Left renal pelvis (tissue), 4 donors: ENCODE measurements at regions not wholly inside any gene's neighbourhood (a gene's known extent, or its start where the extent isn't known, plus 50 kb on each side); places are given as distances from the start of the nearest gene placed in this dataset.

Experiments
- DNase-seq, 4 donors: peaks; one replicate each; pipeline ENCODE4 v3.0.0-alpha.2; 2013; ENCODE audit warnings: low read depth in 4 of 4, low spot score in 3 of 4

GRCh38 chr4:41452484-41453225 lies 85.3 kb upstream of the LIMCH1 start:
- no peak for DNase-seq

- DNase-seq = no peak
These were observed 83.5 kb upstream of the LIMCH1 start for GRCh38 chr4:41454423-41454822.

GRCh38 chr4:41455206-41455605 lies 82.8 kb upstream of the LIMCH1 start:
- DNase-seq = no peak

- DNase-seq = no peak
These were observed 81.3 kb upstream of the LIMCH1 start for GRCh38 chr4:41456559-41457101.

GRCh38 chr4:41458689-41459088 lies 79.3 kb upstream of the LIMCH1 start:
- DNase-seq = no peak

GRCh38 chr4:41460641-41461040 lies 77.3 kb upstream of the LIMCH1 start:
- no peak for DNase-seq

DNA sequence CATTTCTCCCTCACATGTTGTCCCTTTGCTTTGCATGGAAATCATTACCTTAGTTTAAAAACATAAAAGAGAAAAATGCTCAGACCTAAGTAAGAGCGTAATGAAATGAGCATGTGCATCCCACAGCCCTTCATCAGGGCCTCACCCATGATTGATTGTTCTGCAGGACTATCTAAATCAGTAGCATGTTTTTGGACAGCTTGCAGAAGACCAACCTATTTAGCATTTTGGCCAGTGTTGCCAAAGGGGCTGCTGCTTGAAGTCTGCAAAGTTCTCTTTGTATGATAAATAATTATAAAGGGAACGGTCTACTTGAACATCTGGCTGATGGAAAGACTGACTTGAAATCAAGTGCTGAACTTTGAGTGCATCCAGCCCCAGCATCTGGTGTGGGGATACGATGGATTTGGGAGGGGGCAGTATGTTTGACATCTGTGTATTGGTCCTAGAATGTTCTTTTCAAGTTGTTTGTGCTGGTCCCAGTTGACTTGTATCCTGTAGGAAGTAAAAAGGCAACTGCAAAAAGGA lies 76.1 kb upstream of the LIMCH1 start:
- no peak for DNase-seq

DNA sequence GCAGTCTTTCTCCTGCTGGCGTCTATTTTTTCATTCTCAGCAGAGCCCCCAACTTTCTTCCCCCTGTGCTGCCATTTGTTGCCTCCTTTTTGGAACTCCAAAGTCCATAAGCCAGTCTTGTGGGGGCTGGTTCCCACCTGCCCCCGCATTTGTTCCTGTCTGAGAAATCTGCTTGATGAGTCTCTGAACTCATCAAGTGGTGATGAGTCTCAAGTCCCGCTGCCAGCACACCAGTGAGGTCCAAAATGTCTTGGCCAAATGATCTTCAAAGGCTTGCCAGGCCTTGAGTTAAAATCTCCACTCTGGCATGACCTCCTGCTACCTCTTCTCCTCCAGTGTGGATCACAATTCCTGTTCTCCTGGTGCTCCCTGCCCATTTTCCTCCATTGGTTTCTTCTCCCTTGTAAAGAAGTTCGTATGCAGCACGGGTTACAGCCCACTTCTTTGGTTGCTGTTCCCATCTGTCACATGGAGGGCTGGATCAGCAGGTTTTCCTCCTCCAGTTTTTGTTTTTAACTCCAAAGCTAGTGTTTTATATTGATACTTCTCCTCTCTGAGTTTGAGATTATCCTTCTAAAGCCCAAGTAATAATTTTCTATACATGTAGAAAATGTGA lies 72.7 kb upstream of the LIMCH1 start:
- DNase-seq = no peak

DNA sequence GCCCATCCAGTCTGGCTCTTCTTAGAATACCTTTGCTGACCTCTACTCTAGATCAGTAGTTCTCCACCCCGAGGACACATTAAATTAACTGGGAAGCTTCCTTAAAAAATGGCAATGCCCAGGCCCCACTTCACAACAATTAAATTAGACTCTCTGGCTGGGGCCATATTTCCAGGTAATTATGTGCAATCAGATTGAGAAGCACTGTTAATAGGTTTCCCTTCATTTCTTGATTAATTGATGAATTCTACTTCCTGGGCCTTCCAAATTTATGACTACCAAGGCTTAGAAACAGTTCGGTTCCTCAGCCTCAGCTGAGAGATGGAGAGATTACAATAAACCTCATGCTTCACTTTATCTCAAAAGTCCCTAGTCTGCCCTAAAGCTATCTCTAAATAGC lies 71.7 kb upstream of the LIMCH1 start:
- DNase-seq = no peak

- no peak for DNase-seq
These were observed 69.8 kb upstream of the LIMCH1 start for GRCh38 chr4:41468122-41468521.

GRCh38 chr4:41471126-41472071 lies 66.6 kb upstream of the LIMCH1 start:
- DNase-seq = no peak

- no peak for DNase-seq
These were observed 65.9 kb upstream of the LIMCH1 start for GRCh38 chr4:41472081-41472480.

- no peak for DNase-seq
These were observed 64.8 kb upstream of the LIMCH1 start for GRCh38 chr4:41473176-41473575.

GRCh38 chr4:41475402-41475801 lies 62.6 kb upstream of the LIMCH1 start:
- DNase-seq = no peak

GRCh38 chr4:41476310-41476885 lies 61.6 kb upstream of the LIMCH1 start:
- no peak for DNase-seq

GRCh38 chr4:41477181-41477905 lies 60.6 kb upstream of the LIMCH1 start:
- DNase-seq = no peak

- DNase-seq = no peak
These were observed 59.4 kb upstream of the LIMCH1 start for GRCh38 chr4:41478518-41478917.

DNA sequence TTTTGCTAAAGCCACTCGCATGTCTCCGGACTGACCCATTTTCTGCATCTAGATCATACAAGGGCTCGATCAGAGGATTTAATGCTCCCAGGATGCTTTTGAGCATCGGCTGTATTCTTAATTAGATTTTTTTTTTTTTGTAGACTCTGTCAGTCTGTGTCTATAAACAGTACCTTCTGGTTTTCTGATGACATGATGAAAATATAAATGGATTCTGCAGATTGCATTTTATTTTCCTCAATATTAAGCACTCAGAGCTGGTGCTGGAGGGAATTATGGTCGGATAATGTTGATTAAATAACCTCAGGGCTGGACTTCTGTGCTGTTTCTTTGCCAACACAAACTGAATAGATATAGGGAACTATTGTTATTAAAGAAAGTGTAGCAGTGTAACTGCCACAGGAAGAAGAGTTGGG lies 57.1 kb upstream of the LIMCH1 start:
- no peak for DNase-seq

- DNase-seq = no peak
These were observed 54.2 kb upstream of the LIMCH1 start for GRCh38 chr4:41483771-41484170.

- no peak for DNase-seq
These were observed 52.9 kb upstream of the LIMCH1 start for GRCh38 chr4:41485041-41485440.
